Stimulated activated CD8-positive, alpha-beta memory T cell treated with anti-CD3 and anti-CD28 coated beads, Interleukin-15, amount 100 ng/mL, for 4 hours (primary cell): ENCODE measurements at regions not wholly inside any gene's neighbourhood (a gene's known extent, or its start where the extent isn't known, plus 50 kb on each side); places are given as distances from the start of the nearest gene placed in this dataset.
"Not testable (repeated sequence)": the region's sequence is repeated elsewhere in the genome, so short reads cannot be mapped to it uniquely, and the experiment has no call there.

Experiments
- DNase-seq, 2 donors: peaks; one replicate each; pipeline ENCODE4 v3.0.0-alpha.2; 2020; ENCODE audit warnings: low read depth in 2 of 2

DNA sequence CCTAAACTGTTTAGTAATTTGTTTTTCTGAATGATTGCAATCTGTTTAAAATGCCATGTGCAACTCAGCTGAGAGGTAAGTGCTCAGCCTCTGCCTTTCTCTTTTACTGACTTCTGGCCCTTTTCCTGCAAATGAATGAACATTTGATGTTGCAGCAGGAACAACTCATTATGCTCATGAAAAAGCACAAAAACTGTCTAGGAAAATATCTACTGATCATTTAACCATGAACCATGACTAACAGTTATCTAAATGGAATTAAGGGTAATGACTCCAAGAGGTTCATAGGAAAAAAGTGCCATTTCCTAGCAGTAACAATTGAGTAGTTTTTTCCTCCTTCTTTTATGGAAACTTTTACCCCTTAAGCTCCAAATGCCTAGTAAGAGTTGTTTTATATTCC is 70.6 kb upstream of the ANKH start:
- DNase-seq: no peak

DNA sequence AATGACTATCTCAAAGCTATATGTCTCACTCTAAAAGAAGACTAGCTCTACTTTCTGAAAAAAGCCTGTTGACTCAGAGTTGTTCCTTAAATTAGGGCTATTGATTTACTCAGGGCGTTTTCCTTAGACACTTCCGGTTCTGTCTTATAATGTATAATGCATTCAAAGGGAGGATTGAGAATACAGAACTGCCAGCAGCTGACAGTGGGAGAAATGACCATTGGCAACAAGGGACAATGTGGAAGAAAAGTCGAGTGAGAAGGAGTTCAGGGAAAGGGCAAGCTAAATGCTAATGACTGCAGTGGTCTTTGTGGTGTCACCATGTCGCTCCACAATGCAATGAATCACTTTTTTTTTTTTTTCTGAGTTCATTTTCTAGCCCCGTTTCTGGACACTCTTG is 65.7 kb upstream of the ANKH start:
- no peak for DNase-seq

DNA sequence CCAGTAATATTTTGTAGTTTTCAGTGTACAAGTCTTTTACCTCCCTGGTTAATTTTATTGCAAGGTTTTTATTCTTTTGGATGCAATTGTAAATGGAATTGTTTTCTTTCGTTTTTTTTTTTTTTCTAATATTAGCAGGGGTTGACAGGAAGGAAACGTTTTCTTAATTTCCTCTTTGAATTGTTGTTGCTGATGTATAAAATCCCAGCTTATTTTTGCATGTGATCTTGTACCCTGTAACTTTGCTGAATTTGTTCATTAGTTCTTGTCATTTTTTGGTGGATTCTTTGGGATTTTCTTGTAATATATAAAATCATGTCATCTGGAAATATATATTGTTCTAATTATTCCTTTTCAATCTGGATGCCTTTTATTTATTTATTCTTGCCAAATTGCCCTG is 65.0 kb upstream of the ANKH start:
- DNase-seq: no peak

DNA sequence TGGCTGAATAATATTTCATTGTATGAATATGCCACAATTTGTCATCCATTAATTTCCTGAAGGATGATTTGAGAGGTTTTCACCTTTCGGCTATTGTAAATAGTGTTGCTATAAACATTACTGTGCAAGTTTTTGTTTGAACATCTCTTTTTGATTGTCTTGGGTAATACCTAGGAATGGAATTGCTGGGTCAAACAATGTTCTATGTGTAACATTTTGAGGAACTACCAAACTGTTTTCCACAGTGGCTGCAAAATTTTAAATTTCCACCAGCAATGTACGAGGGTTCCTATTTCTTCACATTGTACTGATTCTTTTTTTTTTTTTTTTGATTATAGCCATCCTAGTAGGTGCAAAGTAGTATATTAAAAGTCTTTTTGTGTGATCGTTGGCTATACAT is 63.8 kb upstream of the ANKH start:
- no peak for DNase-seq

DNA sequence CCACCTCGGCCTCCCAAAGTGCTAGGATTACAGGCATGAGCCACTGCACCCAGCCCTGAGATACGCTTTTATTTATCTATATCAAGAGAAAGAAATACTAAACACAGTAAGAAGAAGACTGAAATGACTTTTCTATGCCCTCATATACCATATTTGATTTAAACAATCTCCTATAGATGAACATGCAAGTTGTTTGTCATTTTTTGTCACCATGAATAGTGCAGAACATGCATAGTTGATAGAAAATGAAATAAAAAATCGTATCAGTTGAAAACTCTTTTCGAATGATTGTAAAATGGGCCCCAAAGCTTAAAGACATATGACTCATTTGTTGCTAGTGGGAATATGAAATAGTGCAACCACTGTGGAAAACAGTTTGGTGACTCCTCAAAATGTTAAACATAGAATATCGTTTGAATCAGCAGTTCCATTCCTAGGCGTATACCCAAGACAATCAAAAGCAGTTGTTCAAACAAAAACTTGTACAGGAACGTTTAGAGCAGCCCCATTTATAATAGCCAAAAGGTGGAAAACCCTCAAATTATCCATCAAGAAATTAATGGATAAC is 61.4 kb upstream of the ANKH start:
- no peak for DNase-seq

DNA sequence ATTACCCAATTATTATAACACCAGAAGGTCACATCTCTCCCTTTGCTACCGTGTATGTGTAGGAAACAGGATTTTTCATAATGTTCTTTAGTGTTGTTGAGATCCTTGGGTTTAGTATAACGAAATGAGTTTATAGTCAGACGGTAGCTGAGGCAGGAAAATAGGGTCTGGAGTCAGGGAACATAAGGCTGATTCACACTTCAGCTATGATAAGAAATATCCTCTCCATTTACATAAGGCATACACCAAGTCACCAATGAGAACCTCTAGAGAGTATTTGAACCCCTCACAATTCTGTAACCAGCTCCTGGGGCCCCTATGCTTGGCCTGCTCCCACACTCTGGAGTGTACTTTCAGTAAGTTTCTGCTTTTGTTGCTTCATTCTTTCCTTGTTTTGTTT is 58.9 kb upstream of the ANKH start:
- no peak for DNase-seq

DNA sequence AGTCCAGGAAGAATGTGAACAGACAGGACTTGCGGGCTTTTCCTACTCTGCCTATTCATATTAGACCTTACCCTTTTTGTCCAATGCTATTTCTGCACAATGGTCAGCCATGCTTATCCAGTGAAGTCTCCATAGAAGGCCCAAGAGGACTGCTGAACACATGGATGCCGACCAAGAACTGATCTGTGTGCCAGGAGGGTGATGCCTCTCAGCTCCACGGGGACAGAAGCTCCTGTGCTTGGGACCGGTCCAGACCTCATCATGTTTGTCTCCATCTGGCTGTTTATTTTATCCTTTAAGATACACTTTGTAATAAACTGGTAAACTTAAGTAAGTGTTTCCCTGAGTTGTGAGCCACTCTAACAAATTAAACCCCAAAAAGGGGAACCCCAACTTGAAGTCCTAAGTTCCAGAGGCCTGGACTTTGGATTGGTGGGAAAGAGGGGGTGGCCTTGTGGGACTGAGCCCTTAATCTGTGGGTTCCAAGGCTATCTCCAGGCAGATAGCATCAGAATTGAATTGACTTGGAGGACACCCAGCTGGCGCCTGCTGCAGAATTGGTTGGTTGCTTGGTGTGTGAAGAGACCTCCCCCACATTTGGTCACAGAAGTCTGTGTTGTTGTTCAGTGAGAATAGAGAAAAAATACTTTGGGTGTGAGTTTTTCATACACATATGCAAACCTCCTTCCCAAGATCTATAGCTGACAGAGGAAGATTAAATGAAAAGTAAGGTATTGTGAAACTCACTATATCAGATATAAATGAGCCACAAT is 57.9 kb upstream of the ANKH start:
- DNase-seq: no peak

DNA sequence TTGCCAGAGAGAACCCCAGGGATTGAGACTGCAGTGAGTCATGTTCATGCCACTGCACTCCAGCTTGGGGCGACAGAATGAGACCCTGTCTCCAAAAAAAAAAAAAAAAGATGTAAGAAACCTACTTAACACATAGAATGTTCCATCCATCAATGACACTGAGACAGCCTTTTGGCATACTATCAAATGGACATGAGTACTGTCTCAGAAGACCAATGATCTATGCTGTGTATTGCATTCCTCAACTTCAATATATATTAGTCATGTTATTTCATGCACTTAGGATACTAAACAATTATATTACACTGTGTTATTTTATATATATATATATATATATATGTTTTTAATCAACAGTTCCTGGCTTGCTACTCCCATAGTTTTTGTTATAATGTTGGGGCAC is 57.1 kb upstream of the ANKH start:
- no peak for DNase-seq

DNA sequence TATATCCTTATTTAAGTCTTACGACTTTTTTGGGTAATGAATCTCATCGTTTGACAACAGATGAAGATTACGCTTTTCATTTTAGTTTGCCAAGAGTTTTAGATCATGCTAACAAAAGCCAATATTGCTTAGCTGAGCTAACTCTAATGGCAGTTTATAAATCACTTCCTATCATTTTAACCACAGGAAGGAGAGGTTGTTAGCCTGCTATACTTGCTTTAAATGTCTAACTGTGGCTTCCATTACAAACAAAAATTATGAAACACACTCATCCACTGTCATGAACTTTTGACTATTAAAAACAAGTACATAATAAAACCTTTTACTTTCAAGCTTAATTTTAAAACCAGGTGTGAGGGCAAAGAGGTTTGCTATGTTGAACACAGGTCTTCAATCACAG is 53.7 kb upstream of the ANKH start:
- no peak for DNase-seq

DNA sequence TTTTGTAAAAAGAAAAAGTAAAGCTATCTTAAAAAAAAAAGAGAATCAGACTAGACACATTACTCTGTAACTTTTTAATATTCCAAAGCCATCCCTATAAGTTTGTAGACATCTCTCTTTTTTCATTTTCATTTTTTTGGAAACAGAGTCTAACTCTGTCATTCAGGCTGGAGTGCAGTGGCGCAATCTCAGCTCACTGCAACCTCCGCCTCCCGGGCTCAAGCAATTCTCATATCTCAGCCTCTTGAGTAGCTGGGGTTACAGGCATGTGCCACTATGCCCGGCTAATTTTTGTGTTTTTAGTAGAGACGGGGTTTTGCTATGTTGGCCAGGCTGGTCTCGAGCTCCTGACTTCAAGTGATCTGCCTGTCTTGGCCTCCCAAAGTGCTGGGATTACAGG is 51.4 kb upstream of the ANKH start:
- not testable (repeated sequence) for DNase-seq

DNA sequence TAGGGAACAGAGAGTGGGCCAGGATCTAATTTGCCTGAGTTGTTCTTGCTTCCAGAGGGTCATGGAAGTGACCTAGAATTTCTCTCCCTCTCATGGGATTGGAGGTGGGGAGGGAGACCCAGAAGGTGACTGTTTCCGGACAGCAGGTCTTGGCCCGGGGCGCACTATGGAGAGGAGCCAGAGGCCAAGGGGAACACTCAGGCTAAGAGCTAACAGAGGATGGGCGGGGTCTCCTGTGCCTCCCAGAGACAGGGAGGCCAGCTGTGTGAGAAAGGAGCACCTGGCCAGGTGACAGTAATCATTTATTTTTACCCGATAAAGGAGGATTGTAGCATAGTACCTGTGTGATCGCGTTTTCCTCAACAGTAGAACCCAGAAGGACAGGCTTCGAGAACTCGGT is 50.9 kb upstream of the ANKH start:
- DNase-seq: no peak
